ENCODE measurements at regions not wholly inside any gene's neighbourhood (a gene's known extent, or its start where the extent isn't known, plus 50 kb on each side); places are given as distances from the start of the nearest gene placed in this dataset.

DNA sequence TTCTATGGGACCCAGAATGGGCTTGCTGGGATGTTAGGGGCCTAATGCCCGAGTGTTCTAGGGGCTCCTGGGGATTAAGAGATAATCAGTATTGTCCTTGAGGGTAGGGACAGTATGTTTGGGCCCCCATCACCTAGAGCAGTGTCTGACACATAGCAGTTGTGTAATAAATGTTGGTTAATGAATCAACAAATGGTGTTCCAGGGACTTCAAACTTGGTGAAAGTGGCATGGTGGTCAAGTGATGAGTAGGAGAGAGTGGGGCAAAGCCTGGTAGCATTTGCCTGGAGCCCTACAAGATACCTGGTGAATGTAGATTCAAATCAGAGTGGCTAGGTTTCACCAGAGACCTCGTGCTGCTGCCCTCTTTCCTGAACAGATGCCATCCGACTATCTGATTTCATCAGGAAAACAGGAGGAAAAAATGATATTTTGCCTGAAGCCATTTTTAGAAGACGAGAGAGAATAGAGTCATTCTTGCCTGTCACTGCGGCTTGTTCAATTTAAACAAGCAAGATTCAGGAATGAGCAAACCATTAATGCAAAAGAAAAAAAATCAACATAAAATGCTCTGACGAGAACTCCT is 117.3 kb downstream of the RPL22L1 start:
- TF ChIP-seq, protein P1, sequence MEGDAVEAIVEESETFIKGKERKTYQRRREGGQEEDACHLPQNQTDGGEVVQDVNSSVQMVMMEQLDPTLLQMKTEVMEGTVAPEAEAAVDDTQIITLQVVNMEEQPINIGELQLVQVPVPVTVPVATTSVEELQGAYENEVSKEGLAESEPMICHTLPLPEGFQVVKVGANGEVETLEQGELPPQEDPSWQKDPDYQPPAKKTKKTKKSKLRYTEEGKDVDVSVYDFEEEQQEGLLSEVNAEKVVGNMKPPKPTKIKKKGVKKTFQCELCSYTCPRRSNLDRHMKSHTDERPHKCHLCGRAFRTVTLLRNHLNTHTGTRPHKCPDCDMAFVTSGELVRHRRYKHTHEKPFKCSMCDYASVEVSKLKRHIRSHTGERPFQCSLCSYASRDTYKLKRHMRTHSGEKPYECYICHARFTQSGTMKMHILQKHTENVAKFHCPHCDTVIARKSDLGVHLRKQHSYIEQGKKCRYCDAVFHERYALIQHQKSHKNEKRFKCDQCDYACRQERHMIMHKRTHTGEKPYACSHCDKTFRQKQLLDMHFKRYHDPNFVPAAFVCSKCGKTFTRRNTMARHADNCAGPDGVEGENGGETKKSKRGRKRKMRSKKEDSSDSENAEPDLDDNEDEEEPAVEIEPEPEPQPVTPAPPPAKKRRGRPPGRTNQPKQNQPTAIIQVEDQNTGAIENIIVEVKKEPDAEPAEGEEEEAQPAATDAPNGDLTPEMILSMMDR (IDR thresholded peaks at IDR 0.05; ENCODE audit: low read length) = no peak
- TF ChIP-seq EZH2 (optimal IDR thresholded peaks at IDR 0.05; ENCODE audit: low read depth, low read length) (no peak), EZH2phosphoT487 (IDR thresholded peaks at IDR 0.05; ENCODE audit: low read length) (no peak)

Measured in MM.1S (cell line).